Naive B cell (primary cell): ENCODE measurements at regions not wholly inside any gene's neighbourhood (a gene's known extent, or its start where the extent isn't known, plus 50 kb on each side); places are given as distances from the start of the nearest gene placed in this dataset.

Experiments
- ATAC-seq, 2 donors: fragments of 150-1000 bp; cut with Tn5 transposase; 2 replicates each; pipeline ENCODE4 v1.10.0; 2021; ENCODE audit warnings: low read depth in 2 of 2, mild to moderate bottlenecking in 2 of 2, moderate library complexity in 2 of 2
- DNase-seq: peaks from one replicate; pipeline ENCODE4 v3.0.0; 2022
- H3K27ac Mint-ChIP-seq, 6 donors: one replicate each; pipeline ENCODE4 v1.8.0; 2020 to 2022; ENCODE audit warnings: mild to moderate bottlenecking in 6 of 6, mixed read lengths in 6 of 6, moderate library complexity in 5 of 6, inconsistent platforms in 2 of 6
- H3K27me3 Mint-ChIP-seq, 3 donors: one replicate each; pipeline ENCODE4 v1.8.0; 2021 to 2022; ENCODE audit warnings: mixed read lengths in 3 of 3, mild to moderate bottlenecking in 1 of 3
- H3K36me3 Mint-ChIP-seq, 2 donors: one replicate each; pipeline ENCODE4 v1.8.0; 2020 to 2022; ENCODE audit warnings: mixed read lengths in 2 of 2, inconsistent platforms in 1 of 2, mild to moderate bottlenecking in 1 of 2
- H3K4me1 Mint-ChIP-seq, 3 donors: one replicate each; pipeline ENCODE4 v1.8.0; 2020 to 2022; ENCODE audit warnings: mixed read lengths in 3 of 3, inconsistent platforms in 1 of 3, mild to moderate bottlenecking in 1 of 3, moderate library complexity in 1 of 3
- H3K4me3 Mint-ChIP-seq, 8 donors: one replicate each; pipeline ENCODE4 v1.8.0; 2020 to 2022; ENCODE audit warnings: mild to moderate bottlenecking in 8 of 8, mixed read lengths in 8 of 8, moderate library complexity in 8 of 8, inconsistent platforms in 2 of 8
- H3K9me3 Mint-ChIP-seq, 7 donors: one replicate each; pipeline ENCODE4 v1.8.0; 2020 to 2022; ENCODE audit warnings: mixed read lengths in 7 of 7, mild to moderate bottlenecking in 5 of 7, inconsistent platforms in 2 of 7, moderate library complexity in 1 of 7

GRCh38 chr15:26146202-26146601 is 283.1 kb upstream of the ATP10A start:
- ATAC-seq: no peak
- DNase-seq: no peak
- Mint-ChIP-seq H3K36me3 (no peaks in the 10 kb centered on the region), H3K9me3 (peaks cover 0 to 13% (median 2%) of the 10 kb centered on the region in 7 donors), H3K4me3 (no peak overlapping the region), H3K27me3 (peaks cover 0 to 9% (median 0%) of the 10 kb centered on the region in 3 donors), H3K4me1 (no peaks in the 10 kb centered on the region), H3K27ac (no peak overlapping the region)

GRCh38 chr15:26145796-26146195 is 282.7 kb upstream of the ATP10A start:
- Mint-ChIP-seq H3K27me3 (peaks cover 0 to 9% (median 0%) of the 10 kb centered on the region in 3 donors), H3K27ac (no peak overlapping the region), H3K4me3 (no peak overlapping the region), H3K36me3 (no peaks in the 10 kb centered on the region), H3K9me3 (peaks cover 0 to 10% (median 2%) of the 10 kb centered on the region in 7 donors), H3K4me1 (no peaks in the 10 kb centered on the region)
- no peak for ATAC-seq
- no peak for DNase-seq

- Mint-ChIP-seq H3K9me3 (peaks cover 0 to 9% (median 0%) of the 10 kb centered on the region in 7 donors), H3K27me3 (peaks cover 0 to 9% (median 0%) of the 10 kb centered on the region in 3 donors), H3K36me3 (no peaks in the 10 kb centered on the region), H3K27ac (no peak overlapping the region), H3K4me1 (no peaks in the 10 kb centered on the region), H3K4me3 (no peak overlapping the region)
- DNase-seq: no peak
- ATAC-seq: no peak
These were observed 281.7 kb upstream of the ATP10A start for GRCh38 chr15:26144836-26145235.

GRCh38 chr15:26143221-26143620 is 280.1 kb upstream of the ATP10A start:
- no peak overlapping the region for H3K27ac Mint-ChIP-seq
- no peaks in the 10 kb centered on the region for H3K36me3 Mint-ChIP-seq
- no peaks in the 10 kb centered on the region for H3K4me1 Mint-ChIP-seq
- DNase-seq (no peak), ATAC-seq (no peak)
- H3K4me3 Mint-ChIP-seq: no peak overlapping the region
- H3K9me3 Mint-ChIP-seq: peaks cover 0 to 1% (median 0%) of the 10 kb centered on the region in 7 donors
- peaks cover 0 to 9% (median 0%) of the 10 kb centered on the region in 3 donors for H3K27me3 Mint-ChIP-seq

GRCh38 chr15:26134812-26135211 is 271.7 kb upstream of the ATP10A start:
- no peaks in the 10 kb centered on the region for H3K36me3 Mint-ChIP-seq
- H3K27me3 Mint-ChIP-seq: peaks cover 8 to 30% (median 19%) of the 10 kb centered on the region in 3 donors
- peaks cover 0 to 2% (median 0%) of the 10 kb centered on the region in 3 donors for H3K4me1 Mint-ChIP-seq
- H3K9me3 Mint-ChIP-seq: no peaks in the 10 kb centered on the region
- no peak for DNase-seq
- no peak for ATAC-seq
- no peak overlapping the region for H3K4me3 Mint-ChIP-seq
- no peak overlapping the region for H3K27ac Mint-ChIP-seq

- Mint-ChIP-seq H3K27ac (no peak overlapping the region), H3K36me3 (no peaks in the 10 kb centered on the region), H3K4me1 (peaks cover 0 to 3% (median 0%) of the 10 kb centered on the region in 3 donors), H3K9me3 (no peaks in the 10 kb centered on the region), H3K4me3 (no peak overlapping the region), H3K27me3 (peaks cover 8 to 30% (median 19%) of the 10 kb centered on the region in 3 donors)
- DNase-seq (no peak), ATAC-seq (no peak)
These were observed 271.0 kb upstream of the ATP10A start for GRCh38 chr15:26134152-26134551.

- DNase-seq (no peak), ATAC-seq (no peak)
- H3K27me3 Mint-ChIP-seq: peaks cover 13 to 34% (median 25%) of the 10 kb centered on the region in 3 donors
- H3K4me1 Mint-ChIP-seq: peaks cover 0 to 3% (median 0%) of the 10 kb centered on the region in 3 donors
- no peak overlapping the region for H3K4me3 Mint-ChIP-seq
- no peak overlapping the region for H3K27ac Mint-ChIP-seq
- no peaks in the 10 kb centered on the region for H3K36me3 Mint-ChIP-seq
- H3K9me3 Mint-ChIP-seq: no peaks in the 10 kb centered on the region
These were observed 269.7 kb upstream of the ATP10A start for GRCh38 chr15:26132811-26133210.

GRCh38 chr15:26129852-26130251 is 266.7 kb upstream of the ATP10A start:
- Mint-ChIP-seq H3K4me3 (no peak overlapping the region), H3K36me3 (no peaks in the 10 kb centered on the region), H3K4me1 (peaks cover 0 to 3% (median 0%) of the 10 kb centered on the region in 3 donors), H3K27ac (no peak overlapping the region), H3K27me3 (peaks cover 13 to 30% (median 26%) of the 10 kb centered on the region in 3 donors), H3K9me3 (peaks cover 0 to 2% (median 0%) of the 10 kb centered on the region in 7 donors)
- DNase-seq (no peak), ATAC-seq (no peak)

- Mint-ChIP-seq H3K9me3 (peaks cover 0 to 2% (median 0%) of the 10 kb centered on the region in 7 donors), H3K4me3 (no peak overlapping the region), H3K36me3 (no peaks in the 10 kb centered on the region), H3K27ac (no peak overlapping the region), H3K4me1 (peaks cover 0 to 3% (median 0%) of the 10 kb centered on the region in 3 donors), H3K27me3 (peaks cover 13 to 26% (median 25%) of the 10 kb centered on the region in 3 donors)
- ATAC-seq: no peak
- DNase-seq: no peak
These were observed 265.5 kb upstream of the ATP10A start for GRCh38 chr15:26128611-26129140.

- DNase-seq: no peak
- ATAC-seq: no peak
- Mint-ChIP-seq H3K4me1 (peaks cover 0 to 3% (median 0%) of the 10 kb centered on the region in 3 donors), H3K27ac (no peak overlapping the region), H3K36me3 (no peaks in the 10 kb centered on the region), H3K4me3 (no peak overlapping the region), H3K9me3 (peaks cover 0 to 5% (median 0%) of the 10 kb centered on the region in 7 donors), H3K27me3 (peaks cover 10 to 17% (median 13%) of the 10 kb centered on the region in 3 donors)
These were observed 263.8 kb upstream of the ATP10A start for GRCh38 chr15:26126819-26127387.

GRCh38 chr15:26126070-26126469 is 262.9 kb upstream of the ATP10A start:
- Mint-ChIP-seq H3K36me3 (no peaks in the 10 kb centered on the region), H3K27ac (no peak overlapping the region), H3K27me3 (peaks cover 7 to 13% (median 9%) of the 10 kb centered on the region in 3 donors), H3K9me3 (peaks cover 0 to 5% (median 0%) of the 10 kb centered on the region in 7 donors), H3K4me1 (peaks cover 0 to 3% (median 0%) of the 10 kb centered on the region in 3 donors), H3K4me3 (no peak overlapping the region)
- no peak for ATAC-seq
- DNase-seq: no peak

- ATAC-seq: no peak
- H3K4me3 Mint-ChIP-seq: no peak overlapping the region
- H3K27me3 Mint-ChIP-seq: peaks cover 7 to 13% (median 9%) of the 10 kb centered on the region in 3 donors
These were observed 262.5 kb upstream of the ATP10A start for GRCh38 chr15:26125664-26126063.

GRCh38 chr15:26119322-26119721 is 256.2 kb upstream of the ATP10A start:
- no peak for ATAC-seq
- peaks cover 0 to 5% (median 2%) of the 10 kb centered on the region in 7 donors for H3K9me3 Mint-ChIP-seq

More at GRCh38 chr15:26125664-26126063, 262.5 kb upstream of the ATP10A start:
- H3K9me3 Mint-ChIP-seq: peaks cover 0 to 5% (median 0%) of the 10 kb centered on the region in 7 donors
- H3K4me1 Mint-ChIP-seq: peaks cover 0 to 3% (median 0%) of the 10 kb centered on the region in 3 donors
- DNase-seq: no peak
- H3K27ac Mint-ChIP-seq: no peak overlapping the region
- no peaks in the 10 kb centered on the region for H3K36me3 Mint-ChIP-seq

More at GRCh38 chr15:26119322-26119721, 256.2 kb upstream of the ATP10A start:
- Mint-ChIP-seq H3K36me3 (no peaks in the 10 kb centered on the region), H3K4me1 (no peaks in the 10 kb centered on the region), H3K27me3 (peaks cover 0 to 4% (median 0%) of the 10 kb centered on the region in 3 donors), H3K27ac (no peak overlapping the region), H3K4me3 (no peak overlapping the region)
- DNase-seq: no peak
